CD4-positive, alpha-beta T cell treated with Interleukin-6 for 4 hours (primary cell): ENCODE measurements at regions not wholly inside any gene's neighbourhood (a gene's known extent, or its start where the extent isn't known, plus 50 kb on each side); places are given as distances from the start of the nearest gene placed in this dataset.

ENCODE experiments used
- DNase-seq: peaks from one replicate; pipeline ENCODE4 v3.0.0-alpha.2; 2020; ENCODE audit warnings: mixed read lengths

GRCh38 chr3:56862352-56863062, 60.8 kb upstream of the ARHGEF3 start:
- no peak for DNase-seq

DNA sequence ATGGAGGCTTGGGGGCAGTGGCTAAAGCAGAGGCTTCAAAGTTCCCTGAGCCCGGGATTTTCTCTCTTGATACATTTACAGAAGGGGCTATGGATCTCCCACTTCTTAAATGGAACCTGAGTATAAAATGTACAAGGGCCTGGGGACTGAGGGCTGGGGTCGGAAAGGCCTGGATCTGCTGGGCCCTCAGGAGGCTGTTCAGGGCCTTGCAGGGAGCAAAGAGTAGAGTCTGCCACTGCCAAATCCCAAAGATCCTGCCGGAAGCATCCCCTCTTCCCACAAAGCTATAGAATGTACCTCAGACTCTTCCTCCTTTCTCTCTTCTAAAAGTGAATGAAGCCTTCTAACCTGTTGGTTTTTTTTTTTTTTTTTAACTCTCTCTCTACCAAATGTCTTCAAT, 59.8 kb upstream of the ARHGEF3 start:
- no peak for DNase-seq

DNA sequence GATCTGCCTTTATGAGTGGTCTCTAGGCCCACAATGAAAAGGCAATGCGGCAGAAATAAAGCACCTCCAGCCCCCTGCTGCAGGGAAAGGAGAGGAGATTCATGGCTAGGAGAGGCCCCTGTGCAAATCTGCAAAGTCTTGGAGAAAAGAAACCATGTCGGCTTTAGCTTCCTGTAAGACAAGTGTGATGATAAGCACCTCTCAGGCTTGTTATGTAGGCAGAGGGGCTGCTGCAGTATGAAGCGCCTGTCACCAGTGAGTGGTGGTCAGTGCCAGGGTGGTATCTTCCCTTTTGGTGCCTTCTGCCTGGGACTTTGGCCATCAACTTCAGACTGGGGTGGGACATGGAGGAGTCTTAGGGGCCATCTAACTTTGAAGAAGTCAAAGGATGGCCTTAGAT, 59.2 kb upstream of the ARHGEF3 start:
- DNase-seq, result no peak

GRCh38 chr3:56860351-56860750, 58.6 kb upstream of the ARHGEF3 start:
- DNase-seq, result no peak

DNA sequence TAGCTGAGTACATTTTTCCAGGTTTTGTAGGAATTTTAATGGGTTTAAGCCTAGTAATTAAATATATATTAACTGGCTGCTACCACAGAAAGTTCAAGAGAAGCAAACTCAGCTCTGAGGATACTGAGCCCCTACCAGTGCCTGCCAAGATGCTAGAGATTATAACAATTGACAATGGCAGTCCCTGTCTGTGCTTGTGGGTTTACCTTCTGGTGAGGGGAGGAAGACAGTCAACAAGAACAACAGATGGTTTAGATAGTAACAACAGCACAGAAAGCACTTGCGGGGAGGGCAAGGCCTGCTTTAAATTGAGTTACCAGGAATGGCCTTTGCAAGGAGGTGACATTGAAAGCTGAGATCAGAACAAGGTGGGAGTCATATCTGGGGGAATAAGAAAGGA, 56.6 kb upstream of the ARHGEF3 start:
- no peak for DNase-seq

DNA sequence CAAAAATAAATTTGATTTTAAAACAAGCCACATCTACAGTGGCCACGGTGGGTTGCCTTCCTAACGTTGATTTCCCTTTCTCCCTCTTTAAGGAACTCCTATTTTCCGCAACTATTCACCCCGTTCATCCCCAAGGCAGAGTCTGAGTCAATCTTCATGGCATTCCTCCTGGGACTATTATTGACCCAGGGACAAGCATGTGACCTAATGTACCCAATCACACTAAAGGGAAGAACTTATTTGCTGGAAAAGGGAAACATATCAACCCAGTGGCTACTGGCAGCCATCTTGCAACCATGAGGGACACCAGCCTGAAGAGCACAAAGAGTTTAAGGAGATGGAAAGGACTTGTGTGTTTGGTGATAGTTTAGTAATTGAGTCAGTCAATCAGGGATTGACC, 55.4 kb upstream of the ARHGEF3 start:
- no peak for DNase-seq

DNA sequence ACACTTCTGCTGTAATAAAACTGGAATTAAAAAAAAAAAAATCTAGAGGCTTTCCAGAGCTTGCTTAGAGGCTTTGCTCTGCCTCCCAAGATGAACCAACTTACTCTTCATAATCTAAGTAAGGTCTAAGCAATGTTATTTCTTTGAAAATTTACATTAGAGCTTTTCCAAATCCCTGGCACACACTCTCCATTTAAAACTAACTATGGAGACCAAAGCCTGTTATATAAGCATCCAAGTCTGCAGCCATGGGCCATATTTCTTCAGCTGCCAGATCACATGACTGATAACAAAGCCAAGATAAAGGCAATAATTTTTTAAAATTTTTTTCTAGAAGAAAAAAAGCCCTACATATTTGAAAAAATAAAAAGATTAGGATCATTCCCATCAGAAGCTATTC, 55.0 kb upstream of the ARHGEF3 start:
- no peak for DNase-seq

DNA sequence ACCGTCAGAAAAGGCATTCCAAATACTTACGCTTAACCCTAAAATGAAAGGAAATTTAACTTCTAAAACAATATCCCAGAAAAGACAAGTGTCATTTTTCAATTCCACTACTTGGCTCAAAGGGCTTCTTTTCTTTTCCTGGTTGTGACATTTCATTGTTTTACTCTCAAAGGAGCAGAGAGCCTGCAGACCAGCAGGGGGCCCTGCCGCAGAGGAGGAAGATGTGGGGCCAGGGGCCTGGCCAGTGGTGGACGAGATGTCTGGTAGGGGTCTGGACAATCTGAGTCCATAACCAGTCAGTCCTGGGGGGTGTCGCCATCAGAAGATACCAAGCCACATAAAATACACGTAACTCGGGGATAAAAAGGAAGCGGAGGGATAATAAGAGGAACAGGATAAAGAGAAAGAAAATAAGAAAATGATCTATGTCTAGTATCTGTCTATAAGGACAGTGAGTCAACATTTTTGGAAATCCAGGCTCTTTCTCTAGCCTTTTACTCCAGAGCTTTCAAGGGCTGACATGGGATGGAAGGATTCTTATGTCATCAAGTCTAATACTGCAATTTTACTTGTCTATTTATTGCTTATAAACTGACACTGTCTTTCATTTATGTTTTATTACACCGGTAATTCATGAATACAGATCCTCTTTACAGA, 54.2 kb upstream of the ARHGEF3 start:
- peak; percentile 52 for DNase-seq

- no peak for DNase-seq
These were observed 53.3 kb upstream of the ARHGEF3 start for GRCh38 chr3:56854856-56855611.

- no peak for DNase-seq
These were observed 50.5 kb upstream of the ARHGEF3 start for GRCh38 chr3:56851966-56852884.
